Activated CD4-positive, CD25-positive, alpha-beta regulatory T cell (primary cell): ENCODE measurements at regions not wholly inside any gene's neighbourhood (a gene's known extent, or its start where the extent isn't known, plus 50 kb on each side); places are given as distances from the start of the nearest gene placed in this dataset.
A peak's percentile ranks its signal among the peaks of the same experiment; 100 is the strongest.

ENCODE experiments used
- DNase-seq, 4 experiments: peaks; one replicate each; lab custom pipeline; 2025; lab: John Stamatoyannopoulos, UW

DNA sequence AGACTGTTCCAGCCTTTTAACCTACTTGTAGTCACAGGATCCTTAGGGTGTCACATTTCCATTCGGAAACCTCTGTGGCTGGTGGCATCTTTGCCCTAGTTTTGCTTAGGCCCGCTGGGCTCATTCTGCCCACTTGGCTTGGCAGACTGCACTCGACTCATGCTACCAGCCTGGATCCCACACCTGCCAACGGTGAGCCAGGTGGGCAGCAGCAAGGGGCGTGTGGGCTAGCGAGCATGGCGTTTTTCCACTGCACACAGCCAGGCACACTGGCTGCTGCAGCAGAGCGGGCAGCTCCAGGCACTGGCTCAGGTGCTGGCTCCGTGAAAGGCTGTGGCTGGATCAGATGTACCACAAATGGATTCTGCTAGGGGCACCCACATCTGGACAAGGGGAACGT lies 838.2 kb downstream of the SLITRK6 start:
- DNase-seq = no peak

DNA sequence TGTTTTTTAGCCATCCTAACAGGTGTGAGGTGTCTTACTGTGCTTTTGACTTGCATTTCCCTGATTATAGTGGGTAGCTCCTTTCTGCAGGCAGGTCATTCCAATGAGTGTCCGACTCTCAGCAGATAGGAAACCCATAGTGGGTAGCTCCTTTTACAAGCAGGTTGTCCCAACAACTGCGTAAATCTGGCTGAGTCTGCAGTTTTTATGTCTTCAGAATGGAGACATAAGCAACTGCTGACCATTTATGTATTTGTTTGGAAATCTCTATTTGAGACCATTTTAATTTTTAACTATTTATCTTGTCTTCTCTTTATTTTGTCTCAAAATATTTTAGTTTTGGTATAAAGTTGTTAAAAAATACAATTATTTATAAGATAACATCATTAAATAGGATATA lies 839.4 kb downstream of the SLITRK6 start:
- DNase-seq = no peak

DNA sequence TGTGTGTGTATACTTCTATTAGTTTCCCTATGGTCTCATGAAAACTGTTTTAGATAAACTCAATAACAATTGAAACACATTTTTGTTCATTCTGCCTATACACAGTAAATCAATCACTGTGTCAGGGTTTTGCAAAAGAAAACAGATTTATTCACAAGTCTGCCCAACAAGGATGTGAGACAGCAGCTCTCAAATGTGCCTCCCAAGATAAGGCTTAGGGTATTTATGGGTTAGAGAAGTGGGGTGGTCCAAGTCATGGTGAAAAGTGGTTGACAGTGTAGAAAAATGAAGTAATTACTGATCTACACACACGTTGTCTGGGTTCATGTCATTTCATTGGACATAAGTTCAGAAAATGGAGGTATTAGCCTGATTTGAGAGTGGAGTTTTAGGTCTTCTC lies 844.6 kb downstream of the SLITRK6 start:
- DNase-seq = no peak

DNA sequence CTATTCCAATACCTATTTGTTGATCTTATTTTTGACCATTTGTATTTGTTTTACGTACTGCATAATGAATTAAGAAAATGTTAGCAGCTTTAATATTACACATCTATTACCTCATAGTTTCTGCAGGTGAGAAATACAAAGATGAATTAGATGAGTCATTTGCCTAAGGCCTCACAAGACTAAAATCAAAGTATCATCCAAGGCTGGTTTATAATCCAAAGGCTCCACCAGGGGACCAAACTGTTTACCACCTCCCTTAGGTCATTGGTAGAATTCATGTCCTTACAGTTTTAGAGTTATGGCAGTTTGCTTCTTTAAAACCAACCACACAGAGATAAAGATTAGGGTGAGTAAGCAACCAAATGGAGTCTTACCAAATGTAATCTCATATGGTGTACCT lies 848.1 kb downstream of the SLITRK6 start:
- no peak for DNase-seq

DNA sequence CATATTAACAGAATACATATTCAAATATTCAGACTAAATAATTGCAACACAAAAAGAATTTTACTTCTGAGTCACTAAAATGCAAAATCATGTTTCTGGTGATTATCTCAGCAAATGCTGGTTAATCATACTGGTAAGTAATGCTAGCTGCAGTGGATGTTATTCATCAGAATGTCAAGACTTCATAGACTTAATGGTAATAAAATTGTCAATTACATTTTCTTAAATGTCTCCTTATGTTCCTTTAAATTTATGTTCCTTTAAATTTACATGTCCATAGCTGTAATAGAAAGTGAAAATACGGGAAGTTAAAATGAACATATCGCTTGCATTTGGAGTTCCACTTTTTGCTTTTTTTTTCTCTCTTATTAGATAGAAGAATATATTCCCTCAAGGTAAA lies 853.0 kb downstream of the SLITRK6 start:
- DNase-seq = no peak

DNA sequence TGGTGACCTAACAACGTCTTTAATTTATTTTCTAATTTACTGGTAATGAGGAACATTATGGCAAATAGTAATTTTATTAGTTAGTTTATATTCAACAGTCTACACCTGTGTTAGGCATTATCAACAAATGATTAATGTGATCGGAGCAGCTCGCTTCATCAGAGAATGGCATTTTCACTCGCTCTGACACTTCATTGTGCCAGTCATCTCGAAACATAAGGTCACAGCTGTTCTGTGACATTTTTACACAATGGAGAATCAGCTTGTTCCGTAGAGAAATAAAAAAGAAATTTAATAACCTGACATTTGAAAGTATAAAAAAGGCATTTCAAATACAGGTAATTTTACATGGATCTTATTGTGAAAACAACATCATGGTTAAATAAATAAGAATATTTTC lies 858.4 kb downstream of the SLITRK6 start:
- DNase-seq = no peak

DNA sequence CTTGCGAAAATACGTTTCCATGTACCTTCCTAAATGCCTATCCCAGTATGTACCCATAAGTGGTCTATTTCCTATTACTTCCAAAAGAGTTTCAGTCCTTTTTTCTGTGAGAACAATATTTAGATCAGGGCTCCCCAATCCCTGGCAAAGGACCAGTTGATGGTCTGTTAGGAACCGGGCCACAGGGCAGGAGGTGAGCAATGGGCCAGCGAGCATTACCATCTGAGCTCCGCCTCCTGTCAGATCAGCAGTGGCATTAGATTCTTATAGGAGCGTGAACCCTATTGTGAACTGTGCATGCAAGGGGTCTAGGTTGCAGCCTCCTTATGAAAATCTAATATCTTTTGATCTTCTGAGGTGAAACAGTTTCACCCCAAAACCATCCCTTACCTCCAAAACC lies 859.1 kb downstream of the SLITRK6 start:
- DNase-seq = no peak

DNA sequence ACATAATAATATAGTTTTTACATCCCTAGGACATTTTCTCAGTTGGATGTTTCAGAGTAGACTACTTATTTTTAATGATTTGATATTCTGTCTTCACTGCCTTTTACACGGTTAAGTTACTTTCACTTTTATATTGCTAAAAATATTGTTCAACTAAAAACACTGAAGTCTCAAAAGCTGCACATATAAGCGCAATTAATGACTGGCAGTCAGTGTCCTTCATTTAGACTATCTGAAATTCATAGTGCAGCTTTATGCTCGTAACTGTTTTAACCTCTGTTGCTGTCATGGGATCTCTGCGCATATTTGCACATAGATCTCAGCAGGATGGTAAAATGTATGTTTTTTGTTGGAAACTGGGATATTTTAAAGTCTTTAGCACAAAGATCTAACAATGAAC lies 864.3 kb downstream of the SLITRK6 start:
- DNase-seq = no peak

DNA sequence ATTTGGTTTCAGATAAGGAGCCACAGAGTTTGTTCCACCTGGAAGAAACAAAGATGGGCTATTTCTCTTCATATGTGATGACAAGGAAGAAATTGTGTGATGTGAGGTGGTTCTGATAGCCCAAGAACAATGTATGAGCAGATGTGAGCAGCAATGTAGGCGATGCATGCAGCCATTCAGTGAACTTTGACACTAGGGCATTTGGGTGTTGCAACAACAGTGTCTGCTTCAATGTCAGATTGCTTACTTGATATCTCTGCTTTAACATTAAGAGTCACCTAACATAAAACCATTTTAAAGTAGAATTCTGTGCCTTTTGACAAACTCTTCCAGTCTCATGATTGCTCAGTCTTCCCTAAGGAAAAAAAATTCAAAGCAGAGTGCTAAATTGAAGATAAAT lies 865.4 kb downstream of the SLITRK6 start:
- no peak for DNase-seq

DNA sequence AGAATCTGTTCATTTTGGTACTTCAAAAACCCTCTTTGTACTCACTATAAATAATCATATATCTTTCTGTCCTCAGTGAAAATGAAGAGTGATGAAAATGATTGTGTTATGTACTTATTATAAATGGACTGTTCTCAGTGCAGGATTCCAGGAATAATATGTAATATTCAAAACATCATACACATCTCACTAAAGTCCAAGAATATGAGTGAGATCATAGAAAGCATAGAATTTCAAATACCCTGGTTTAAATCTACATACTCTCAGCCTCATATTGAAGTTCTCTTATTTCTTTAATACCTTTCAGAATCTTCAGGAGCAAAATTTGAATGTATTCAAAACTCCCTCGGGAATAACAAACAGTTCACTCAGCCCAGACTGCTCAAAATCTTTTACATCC lies 868.0 kb downstream of the SLITRK6 start:
- no peak for DNase-seq

DNA sequence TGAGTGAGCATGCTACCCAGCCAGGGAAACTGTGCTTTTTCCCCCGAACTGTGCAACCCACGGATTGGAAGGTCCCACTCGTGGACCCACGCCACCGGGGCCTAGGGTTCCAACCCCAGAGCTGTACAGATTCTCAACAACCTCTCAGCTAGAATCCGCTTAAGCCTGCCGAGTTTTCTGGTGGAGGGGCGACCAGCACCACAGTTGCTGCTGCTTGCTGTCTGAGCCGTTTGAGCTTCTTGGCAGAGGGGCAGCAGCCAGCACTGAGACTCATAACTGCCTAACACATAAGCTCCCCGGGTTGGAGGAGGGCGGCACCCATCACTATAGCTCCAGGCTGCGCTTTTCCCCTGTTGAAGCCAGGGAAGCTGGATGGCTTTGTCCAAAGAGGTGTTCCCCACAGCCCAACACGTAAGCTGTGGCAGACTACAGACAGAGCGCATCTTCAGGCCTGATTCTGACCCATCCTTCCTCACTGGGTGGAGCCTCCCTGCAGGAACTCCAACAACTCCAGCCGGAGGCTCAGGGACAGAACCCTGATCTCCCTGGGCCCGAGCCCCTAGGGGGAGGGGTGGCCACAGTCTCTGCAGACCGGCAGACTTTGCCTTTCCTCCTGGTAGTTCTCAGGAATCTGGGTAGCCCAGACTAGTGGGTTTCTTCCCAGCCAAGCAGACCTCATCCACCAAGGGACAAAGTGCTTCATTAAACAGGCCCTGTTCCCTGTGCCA lies 871.6 kb downstream of the SLITRK6 start:
- no peak for DNase-seq

DNA sequence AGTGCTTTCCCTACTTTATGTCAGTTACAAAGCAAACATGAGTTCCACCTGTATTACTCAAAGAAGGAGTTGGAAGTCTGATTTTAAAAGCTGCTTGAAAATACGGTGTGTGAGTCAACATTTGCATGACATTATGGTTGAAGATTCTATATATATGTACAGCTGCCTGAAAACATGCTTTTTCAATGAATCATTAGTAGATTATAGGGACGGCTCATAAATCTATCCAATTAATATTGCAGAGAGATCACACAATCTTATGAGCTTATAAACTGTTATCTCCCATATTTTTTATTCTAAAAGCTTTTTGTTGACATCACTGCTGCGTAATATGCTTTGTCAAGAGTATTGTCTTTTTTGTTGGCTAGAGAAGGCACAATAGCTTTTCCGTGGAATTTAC lies 873.8 kb downstream of the SLITRK6 start:
- DNase-seq = no peak

DNA sequence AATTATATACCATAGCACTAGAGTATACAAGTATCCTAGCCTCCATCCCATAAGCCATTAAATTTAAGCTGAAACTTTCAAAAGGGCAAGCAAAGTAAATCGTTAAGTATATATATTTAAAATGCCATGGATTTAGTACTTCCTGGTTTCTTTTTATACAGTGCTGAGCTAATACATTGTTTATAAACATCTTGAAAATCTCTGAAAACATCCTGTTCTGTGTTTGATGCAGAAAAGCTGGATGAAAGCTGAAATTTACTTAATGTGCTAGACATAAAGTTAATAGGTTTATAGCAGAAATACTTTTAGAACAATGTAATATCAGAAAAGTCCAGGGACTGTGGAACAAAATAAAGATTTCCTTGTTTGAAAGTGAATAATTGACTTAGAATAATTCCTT lies 875.4 kb downstream of the SLITRK6 start:
- no peak for DNase-seq

DNA sequence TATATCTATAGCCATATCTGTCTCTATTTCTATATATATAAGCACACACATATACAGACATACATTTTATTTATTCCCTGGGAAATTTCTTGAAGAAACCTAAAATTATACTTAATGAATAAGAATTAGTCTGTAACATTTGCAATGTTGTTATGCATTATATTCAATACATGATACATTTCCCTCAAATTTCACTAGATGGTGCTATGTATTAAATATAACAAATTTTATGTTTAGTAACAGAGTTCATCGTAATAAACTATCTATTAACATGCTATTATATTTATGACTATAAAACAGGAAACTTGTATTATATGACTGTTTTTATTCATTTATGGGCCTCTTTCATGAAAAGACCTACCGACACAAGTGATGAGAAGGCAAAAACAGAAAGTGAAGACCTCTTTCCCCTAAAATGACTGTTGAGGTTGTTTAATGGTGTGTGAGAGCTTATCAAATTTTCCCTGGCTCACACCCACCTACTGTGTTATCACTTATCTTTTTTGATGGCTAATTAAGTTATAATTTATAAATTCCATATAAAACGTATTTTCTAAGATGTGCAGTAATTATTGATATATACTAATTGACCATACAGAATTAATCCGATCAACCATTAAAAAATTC lies 881.9 kb downstream of the SLITRK6 start:
- no peak for DNase-seq

DNA sequence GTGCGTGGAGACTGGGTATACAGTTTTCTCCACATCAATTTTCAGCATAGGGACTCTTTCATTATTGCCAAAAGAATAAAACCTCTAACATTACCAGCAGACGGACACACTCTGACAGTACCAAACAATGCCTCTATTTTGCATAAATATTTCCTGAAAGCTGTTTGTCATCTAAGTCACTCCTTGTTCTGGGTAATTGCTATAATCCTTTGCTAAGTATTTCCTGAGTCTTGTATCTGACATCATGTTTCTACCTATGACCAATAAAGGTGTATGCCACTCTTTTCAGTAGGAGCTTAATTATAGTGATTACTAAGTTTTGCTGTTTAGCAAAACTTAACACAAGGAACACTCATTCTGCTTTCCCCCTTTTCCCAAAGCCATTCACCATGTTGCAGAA lies 886.5 kb downstream of the SLITRK6 start:
- no peak for DNase-seq

DNA sequence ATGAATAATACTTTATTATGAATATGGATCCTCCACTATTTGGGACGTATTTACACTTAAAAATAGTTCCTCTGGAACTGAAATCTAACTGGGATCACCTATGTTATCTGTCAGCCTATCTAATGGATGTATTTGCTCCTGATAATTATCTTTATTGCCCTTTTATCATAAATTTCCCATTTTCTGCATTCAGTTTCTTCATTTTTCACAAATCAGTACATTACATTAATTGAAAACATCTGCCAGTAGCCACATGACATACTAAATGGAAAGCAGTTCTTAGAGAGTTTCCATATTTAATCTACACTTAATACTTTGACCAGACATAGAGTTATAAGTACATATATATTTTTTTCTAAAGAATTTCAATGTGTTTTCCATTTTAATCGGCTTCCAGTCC lies 888.8 kb downstream of the SLITRK6 start:
- no peak for DNase-seq

DNA sequence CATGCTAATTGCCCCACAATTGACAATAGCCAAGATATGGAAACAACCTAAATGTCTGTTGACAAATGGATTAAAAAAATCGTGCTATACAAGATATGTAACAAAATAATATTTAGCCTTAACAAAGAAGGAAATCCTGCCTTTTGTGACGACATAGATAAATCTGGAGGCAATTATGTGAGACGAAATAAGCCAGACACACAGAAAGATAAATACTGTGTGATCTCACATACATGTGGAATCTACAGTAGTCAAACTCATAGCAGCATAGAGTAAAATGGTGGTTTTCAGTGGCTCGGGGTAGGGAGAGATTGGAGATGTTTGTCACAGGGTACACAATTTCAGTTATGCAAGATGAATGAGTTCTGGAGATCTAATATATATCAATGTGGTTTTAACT lies 895.8 kb downstream of the SLITRK6 start:
- no peak for DNase-seq

DNA sequence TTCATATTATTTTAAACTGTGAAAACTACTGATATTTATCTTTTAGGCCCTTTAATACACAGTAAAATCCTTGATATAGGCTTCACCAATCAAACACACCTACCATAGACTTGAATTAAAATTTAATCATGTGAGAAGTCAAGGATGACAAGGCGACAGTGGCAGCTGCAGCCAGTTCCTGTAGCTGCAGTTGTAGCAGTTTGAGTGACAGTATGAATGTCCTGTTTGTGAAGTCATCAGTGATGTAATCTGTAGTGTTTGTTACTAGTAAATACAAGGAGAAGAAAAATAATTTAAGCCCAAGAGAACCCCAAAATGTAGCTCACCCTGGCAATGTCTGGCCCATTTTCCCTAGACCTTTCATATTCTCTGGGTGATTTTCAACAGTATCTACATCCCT lies 897.0 kb downstream of the SLITRK6 start:
- DNase-seq = no peak

DNA sequence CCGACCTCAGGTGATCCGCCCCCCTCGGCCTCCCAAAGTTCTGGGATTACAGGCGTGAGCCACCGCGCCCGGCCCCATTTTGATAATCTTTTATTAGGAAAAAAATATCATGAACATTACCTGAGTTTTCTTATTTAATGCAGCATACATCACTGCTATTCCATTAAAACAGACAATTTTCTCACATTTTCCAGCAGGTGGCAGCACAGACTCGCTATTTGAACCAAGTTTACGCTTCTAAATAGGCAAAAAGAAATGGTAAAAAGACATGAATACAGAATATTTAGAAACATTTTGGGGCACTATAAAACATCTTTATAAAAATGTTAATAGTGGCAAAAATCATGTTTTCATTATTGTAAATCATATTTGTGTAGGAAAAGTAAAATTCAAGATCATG lies 903.1 kb downstream of the SLITRK6 start:
- peak in 1 of 4 experiments; percentile 0 for DNase-seq

DNA sequence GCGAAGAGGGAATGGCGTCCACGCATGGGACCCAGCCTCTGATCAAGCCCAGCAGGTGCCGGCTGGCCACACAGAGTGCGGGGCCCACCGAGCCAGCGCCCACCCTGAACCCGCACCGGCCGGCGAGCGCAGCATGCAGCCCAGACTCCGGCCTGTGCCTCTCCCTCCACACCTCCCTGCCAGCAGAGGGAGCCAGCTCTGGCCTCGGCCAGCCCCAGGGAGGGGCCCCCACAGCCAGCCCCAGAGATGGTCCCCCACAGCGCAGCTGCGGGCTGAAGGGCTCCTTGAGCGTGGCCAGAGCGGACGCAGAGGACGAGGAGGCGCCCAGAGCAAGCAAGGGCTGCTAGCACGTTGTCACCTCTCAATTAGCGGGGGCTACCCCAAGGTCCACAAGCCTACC lies 904.5 kb downstream of the SLITRK6 start:
- DNase-seq = no peak

DNA sequence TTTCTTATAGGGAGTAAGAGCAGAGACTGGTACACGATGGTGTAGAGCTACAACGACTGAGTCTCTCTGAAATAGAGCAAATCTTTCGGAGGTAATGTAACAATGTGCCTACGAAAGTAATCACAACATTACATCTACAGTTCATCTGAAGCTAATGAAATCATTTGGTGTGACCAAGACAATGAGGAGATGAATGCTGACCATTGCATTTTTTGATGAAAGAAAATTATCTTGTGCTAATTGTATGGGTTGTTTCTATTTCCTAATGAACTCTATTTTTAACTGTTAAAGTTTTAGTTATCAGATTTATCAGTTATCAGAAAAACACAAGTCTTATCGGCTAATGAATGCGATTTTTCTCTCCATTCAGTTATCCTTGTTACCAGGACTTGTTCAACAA lies 913.4 kb downstream of the SLITRK6 start:
- DNase-seq = no peak

DNA sequence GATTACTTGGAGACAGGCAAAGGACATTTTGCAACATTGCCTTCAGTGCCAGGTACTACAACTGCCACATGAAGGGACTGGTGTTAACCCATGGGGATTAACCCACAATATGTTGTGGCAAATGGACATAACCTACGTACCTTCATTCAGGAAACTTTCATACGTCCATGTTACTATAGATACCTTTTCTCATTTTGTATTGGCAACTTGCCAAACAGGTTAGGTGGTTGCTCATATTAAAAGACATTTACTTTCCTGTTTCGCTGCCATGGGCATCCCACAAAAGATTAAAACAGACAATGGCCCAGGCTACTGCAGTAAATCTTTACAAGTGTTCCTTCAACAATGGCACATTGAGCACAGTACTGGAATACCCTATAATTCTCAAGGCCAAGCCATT lies 925.3 kb downstream of the SLITRK6 start:
- no peak for DNase-seq

DNA sequence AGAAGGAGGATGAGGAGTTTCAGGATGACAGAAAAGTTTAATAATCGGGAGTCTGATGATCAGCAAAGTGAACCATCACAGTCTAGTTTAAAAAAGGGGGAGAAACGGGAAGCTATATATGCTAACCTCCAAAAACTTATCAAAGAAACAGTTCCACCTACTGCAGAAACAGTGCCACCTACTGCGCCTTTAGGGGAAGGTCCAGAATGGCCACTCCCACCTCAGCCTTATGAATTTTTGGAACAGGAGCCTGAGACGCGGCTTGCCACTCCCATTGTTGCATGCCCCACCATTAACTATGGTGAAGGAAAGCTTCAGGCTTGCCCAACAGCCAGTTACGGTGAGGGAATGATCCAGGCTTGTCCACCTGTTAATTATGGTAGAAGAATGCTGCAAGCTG lies 929.0 kb downstream of the SLITRK6 start:
- DNase-seq = no peak

DNA sequence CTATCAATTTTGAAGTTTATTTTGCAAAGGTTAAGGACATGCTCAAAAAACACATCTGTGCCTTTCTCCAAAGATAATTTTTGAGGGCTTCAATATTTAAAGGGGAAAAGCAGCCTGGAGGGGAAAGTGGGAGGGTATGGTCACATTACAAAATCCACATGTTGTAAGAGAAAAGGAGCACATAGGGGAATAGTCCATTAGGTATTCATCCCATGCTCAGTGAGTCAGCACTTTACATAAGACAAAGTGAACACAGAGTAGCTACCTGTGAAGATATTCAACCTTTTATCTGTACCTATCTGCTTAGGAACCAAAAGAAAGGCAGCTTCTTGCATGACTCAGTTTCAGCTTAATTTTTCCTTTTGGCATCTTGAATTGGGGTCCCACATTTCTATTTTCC lies 932.0 kb downstream of the SLITRK6 start:
- no peak for DNase-seq
